PC-3 (cell line): ENCODE measurements at regions not wholly inside any gene's neighbourhood (a gene's known extent, or its start where the extent isn't known, plus 50 kb on each side); places are given as distances from the start of the nearest gene placed in this dataset.

ENCODE experiments used
- CTCF ChIP-seq: fragments of 300-600 bp; sonication (generic); conservative IDR thresholded peaks from 2 replicates; pipeline ENCODE4 v1.5.1; 2017; ENCODE audit warnings: antibody characterized with exemption, low read depth, mild to moderate bottlenecking, low read length
- EZH2 ChIP-seq: fragments of 300-600 bp; sonication (generic); IDR thresholded peaks from one replicate; pipeline ENCODE4 v1.6.1; 2017; ENCODE audit warnings: antibody characterized with exemption, mild to moderate bottlenecking, low read length; ENCODE audit not compliant: unreplicated experiment
- EZH2phosphoT487 ChIP-seq: fragments of 300-600 bp; sonication (generic); IDR thresholded peaks from 2 replicates; pipeline ENCODE4 v1.6.1; 2018; ENCODE audit warnings: mild to moderate bottlenecking, antibody characterized with exemption, low read length, borderline replicate concordance

GRCh38 chr16:85252014-85252413 lies 139.7 kb upstream of the CIBAR2 start:
- TF ChIP-seq CTCF (no peak), EZH2phosphoT487 (no peak), EZH2 (no peak)
